Endothelial cell of umbilical vein (primary cell): ENCODE measurements at regions not wholly inside any gene's neighbourhood (a gene's known extent, or its start where the extent isn't known, plus 50 kb on each side); places are given as distances from the start of the nearest gene placed in this dataset.
"Not testable (repeated sequence)": the region's sequence is repeated elsewhere in the genome, so short reads cannot be mapped to it uniquely, and the experiment has no call there.

Experiments
- BruUV-seq: library from RNA; stranded (reverse); fragments of 400-500 nt; replicated peaks from 2 replicates; lab custom pipeline; 2021; lab: Mats Ljungman, UMichigan
- CTCF ChIA-PET: fragments of 300-600, 350-600 bp; sonication (Branson Sonifier 250); formaldehyde crosslinking; loops from one replicate; lab custom pipeline; 2021; ENCODE audit warnings: antibody characterized with exemption, inconsistent platforms; lab: Charles Lee
- POLR2A ChIA-PET: fragments of 300-600, 350-600 bp; sonication (Branson Sonifier 250); formaldehyde crosslinking; loops from one replicate; lab custom pipeline; 2021; ENCODE audit warnings: antibody characterized with exemption, inconsistent platforms; lab: Charles Lee
- DNase-seq: peaks from one replicate; pipeline ENCODE4 v3.0.0-alpha.2; 2011; ENCODE audit warnings: low read depth, low spot score
- FAIRE-seq: peaks from 2 replicates; lab custom pipeline; 2011; peaks lifted over from hg19 to GRCh38; lab: Jason Lieb, UNC
- H2AFZ ChIP-seq: 2 replicates; pipeline ENCODE4 v1.6.0; 2012; ENCODE audit warnings: low read depth, low read length, control low read depth, inconsistent platforms
- H3K27ac ChIP-seq: 2 replicates; pipeline ENCODE4 v1.5.1; 2011; ENCODE audit warnings: low read depth, mild to moderate bottlenecking, control low read depth, low read length, moderate library complexity; ENCODE audit not compliant: insufficient read depth
- H3K27me3 ChIP-seq, 2 experiments: 2 replicates each; pipeline versions ENCODE4 v1.6.0 to v1.6.1; 2011; ENCODE audit warnings: low read length in 2 of 2, mixed read lengths in 1 of 2; ENCODE audit not compliant: control insufficient read depth in 2 of 2, insufficient read depth in 2 of 2
- H3K36me3 ChIP-seq, 2 experiments: 2 replicates in 1 of 2; 3 replicates in 1 of 2; pipeline ENCODE4 v1.5.1; 2011; ENCODE audit warnings: low read length in 2 of 2, mild to moderate bottlenecking in 1 of 2, moderate library complexity in 1 of 2; ENCODE audit not compliant: control insufficient read depth in 2 of 2, insufficient read depth in 2 of 2; ENCODE audit errors: extremely low read depth in 1 of 2
- H3K4me1 ChIP-seq: 3 replicates; pipeline ENCODE4 v1.5.1; 2011; ENCODE audit warnings: mild to moderate bottlenecking, low read length; ENCODE audit not compliant: control insufficient read depth, insufficient read depth; ENCODE audit errors: extremely low read depth
- H3K4me2 ChIP-seq: 2 replicates; pipeline ENCODE4 v1.6.1; 2011; ENCODE audit warnings: low read length, control low read depth, mixed read lengths; ENCODE audit not compliant: insufficient read depth
- H3K4me3 ChIP-seq, 3 experiments: fragments of 200-600 bp in 1 of 3; sonication (generic), shearing (Covaris generic) in 1 of 3; replicated peaks in 1 of 3; 2 replicates each; pipeline ENCODE4 v1.5.1; 2011 to 2016; ENCODE audit warnings: control low read depth in 3 of 3, low read length in 3 of 3, mild to moderate bottlenecking in 2 of 3, inconsistent platforms in 1 of 3, low read depth in 1 of 3, moderate library complexity in 1 of 3; ENCODE audit not compliant: insufficient read depth in 1 of 3
- H3K79me2 ChIP-seq: 2 replicates; pipeline ENCODE4 v1.6.0; 2012; ENCODE audit warnings: low read length, inconsistent platforms; ENCODE audit not compliant: control insufficient read depth, insufficient read depth
- H3K9ac ChIP-seq: replicated peaks from 2 replicates; pipeline ENCODE3; 2011; ENCODE audit warnings: low read length, control low read depth; ENCODE audit not compliant: insufficient read depth; ENCODE audit errors: extremely low read depth
- H3K9me1 ChIP-seq: replicated peaks from 3 replicates; pipeline ENCODE4 v1.6.0; 2011; ENCODE audit warnings: mild to moderate bottlenecking, low read length; ENCODE audit not compliant: control insufficient read depth, insufficient read depth; ENCODE audit errors: extremely low read depth
- H3K9me3 ChIP-seq: replicated peaks from 2 replicates; pipeline ENCODE4 v1.5.1; 2012; ENCODE audit warnings: low read length, inconsistent platforms; ENCODE audit not compliant: control insufficient read depth, insufficient read depth
- H4K20me1 ChIP-seq: replicated peaks from 2 replicates; pipeline ENCODE3; 2011; ENCODE audit warnings: mild to moderate bottlenecking, low read length; ENCODE audit not compliant: control insufficient read depth, insufficient read depth; ENCODE audit errors: extremely low read depth
- CTCF ChIP-seq, 2 donors: IDR thresholded peaks; 1 replicate in 1 of 2; 2 replicates in 1 of 2; pipeline ENCODE4 v1.5.1; 2011; ENCODE audit warnings: low read length in 2 of 2, mild to moderate bottlenecking in 2 of 2, moderate library complexity in 2 of 2, control low read depth in 1 of 2, inconsistent platforms in 1 of 2, low read depth in 1 of 2; ENCODE audit not compliant: insufficient read depth in 1 of 2; ENCODE audit errors: extremely low read depth in 1 of 2
- EZH2 ChIP-seq: IDR thresholded peaks from 2 replicates; pipeline ENCODE4 v1.6.1; 2012; ENCODE audit warnings: borderline replicate concordance, low read depth, mild to moderate bottlenecking, moderate library complexity, low read length, inconsistent platforms; ENCODE audit not compliant: severe bottlenecking
- FOS ChIP-seq: IDR thresholded peaks from 2 replicates; pipeline ENCODE4 v1.6.1; 2011; ENCODE audit warnings: mild to moderate bottlenecking, low read length, moderate library complexity, borderline replicate concordance; ENCODE audit not compliant: insufficient read depth
- GATA2 ChIP-seq: IDR thresholded peaks from 2 replicates; pipeline ENCODE4 v1.7.0; 2011; ENCODE audit warnings: low read depth, mild to moderate bottlenecking, moderate library complexity, mixed read lengths, low read length; ENCODE audit not compliant: insufficient read length, insufficient read depth
- JUN ChIP-seq: IDR thresholded peaks from 2 replicates; pipeline ENCODE4 v1.6.1; 2011; ENCODE audit warnings: borderline replicate concordance, low read depth; ENCODE audit not compliant: insufficient read length, insufficient read depth
- MAX ChIP-seq: IDR thresholded peaks from 2 replicates; pipeline ENCODE4 v1.6.1; 2011; ENCODE audit not compliant: insufficient read depth, insufficient read length
- MYC ChIP-seq: IDR thresholded peaks from one replicate; pipeline ENCODE4 v1.6.1; 2011; ENCODE audit warnings: mild to moderate bottlenecking, low read depth, low read length
- POLR2A ChIP-seq: IDR thresholded peaks from 2 replicates; pipeline ENCODE4 v1.6.1; 2012; ENCODE audit warnings: low read depth, mild to moderate bottlenecking, control low read depth, low read length
- POLR2AphosphoS5 ChIP-seq: IDR thresholded peaks from 2 replicates; pipeline ENCODE4 v1.6.1; 2012; ENCODE audit warnings: low read depth, mild to moderate bottlenecking, control low read depth, low read length, moderate library complexity; ENCODE audit not compliant: insufficient read depth
- dilution Hi-C: fragments of 300-500 bp; cut with MboI; formaldehyde crosslinking; loops from one replicate; pipeline ENCODE4 v1.15.0; 2019; ENCODE audit warnings: low sequenced_read_pairs; ENCODE audit not compliant: extremely low pct_ligation_motif_present
- intact Hi-C: fragments of 100-400 bp; cut with micrococcal nuclease; formaldehyde crosslinking; loops from one replicate; pipeline ENCODE4 v1.10.0; 2022

DNA sequence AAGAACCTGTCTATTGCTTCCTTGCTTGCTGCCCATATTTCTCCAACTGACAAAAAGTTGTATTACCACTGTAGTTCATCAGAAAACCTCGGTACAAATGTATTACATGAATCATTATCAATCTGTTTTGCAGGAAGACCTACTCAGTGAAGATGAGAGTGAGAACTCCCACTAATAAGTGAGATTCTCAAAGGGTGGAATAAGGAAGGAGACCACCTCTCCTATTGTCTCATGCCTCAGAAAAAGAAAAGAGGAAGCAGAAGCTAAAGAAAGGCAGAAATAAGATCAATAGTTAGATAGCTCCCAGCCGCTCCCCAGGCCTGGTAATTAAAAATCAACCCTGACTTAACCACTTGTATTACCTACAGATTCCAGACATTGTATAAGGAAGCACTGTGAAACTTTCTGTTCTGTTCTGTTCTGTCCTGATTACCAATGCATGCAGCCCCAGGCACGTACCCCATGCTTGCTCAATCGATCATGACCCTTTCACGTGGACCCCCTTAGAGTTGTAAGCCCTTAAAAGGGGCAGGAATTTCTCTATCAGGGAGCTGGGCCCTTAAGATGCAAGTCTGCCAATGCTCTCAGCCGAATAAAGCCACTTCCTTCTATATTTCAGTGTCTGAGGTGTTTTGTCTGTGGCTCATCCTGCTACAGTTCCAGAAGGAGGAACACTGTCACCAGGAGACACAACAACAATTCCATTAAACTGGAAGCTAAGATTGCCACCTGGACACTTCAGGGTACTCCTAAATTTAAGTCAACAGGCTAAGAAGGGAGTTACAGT lies 152.5 kb upstream of the COX7C start:
- Histone ChIP-seq H4K20me1 (no peaks in the 10 kb centered on the region), H3K36me3 (no peaks in the 10 kb centered on the region), H3K4me3 (no peak overlapping the region), H3K4me1 (no peaks in the 10 kb centered on the region), H3K9me1 (no peaks in the 10 kb centered on the region), H3K9ac (no peak overlapping the region), H2AFZ (no peak overlapping the region), H3K27me3 (no peaks in the 10 kb centered on the region), H3K4me2 (no peak overlapping the region), H3K27ac (no peak overlapping the region), H3K9me3 (peaks cover 2% of the 10 kb centered on the region), H3K79me2 (no peaks in the 10 kb centered on the region)
- intact Hi-C loops (no loop called here), dilution Hi-C loops (no loop called here)
- ChIA-PET POLR2A (no interaction called here), CTCF (no interaction called here)
- FAIRE-seq (no peak), DNase-seq (no peak)
- no TSS peak for BruUV-seq
- TF ChIP-seq FOS (no peak), MYC (no peak), MAX (no peak), JUN (no peak), GATA2 (no peak), EZH2 (no peak), POLR2AphosphoS5 (no peak), CTCF (IDR thresholded peaks at IDR 0.05; ENCODE audit: extremely low read depth in 1 of 2, insufficient read depth in 1 of 2, low read depth in 1 of 2, low read length in 2 of 2) (no peak), POLR2A (no peak)

DNA sequence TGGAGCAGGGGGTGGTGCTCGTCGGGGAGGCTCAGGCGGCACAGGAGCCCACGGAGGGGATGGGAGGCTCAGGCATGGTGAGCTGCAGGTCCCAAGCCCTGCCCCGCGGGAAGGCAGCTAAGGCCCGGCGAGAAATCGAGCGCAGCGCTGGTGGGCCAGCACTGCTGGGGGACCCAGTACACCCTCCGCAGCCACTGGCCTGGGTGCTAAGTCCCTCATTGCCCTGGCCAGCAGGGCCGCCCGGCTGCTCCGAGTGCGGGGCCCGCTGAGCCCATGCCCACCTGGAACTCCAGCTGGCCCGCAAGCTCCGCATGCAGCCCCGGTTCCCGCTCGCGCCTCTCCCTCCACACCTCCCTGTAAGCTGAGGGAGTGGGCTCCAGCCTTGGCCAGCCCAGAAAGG lies 151.0 kb upstream of the COX7C start:
- H3K9me3 ChIP-seq, H3K4me2 ChIP-seq, H3K9ac ChIP-seq, dilution Hi-C loops, BruUV-seq, DNase-seq, CTCF ChIA-PET, FAIRE-seq, POLR2A ChIA-PET, H3K9me1 ChIP-seq, H3K79me2 ChIP-seq, H3K4me3 ChIP-seq, H3K36me3 ChIP-seq, intact Hi-C loops, H3K4me1 ChIP-seq, H3K27ac ChIP-seq, H3K27me3 ChIP-seq, H4K20me1 ChIP-seq, H2AFZ ChIP-seq: not testable (repeated sequence)
